ENCODE measurements at regions not wholly inside any gene's neighbourhood (a gene's known extent, or its start where the extent isn't known, plus 50 kb on each side); places are given as distances from the start of the nearest gene placed in this dataset.

- H4K20me1 ChIP-seq (ENCODE audit: insufficient read depth): no peaks in the 10 kb centered on the region
- no peak for TF ChIP-seq EZH2phosphoT487 (IDR thresholded peaks at IDR 0.05; ENCODE audit: insufficient read depth, low read depth)
- no peak for TF ChIP-seq EZH2 (IDR thresholded peaks at IDR 0.05; ENCODE audit: insufficient read depth, poor library complexity, severe bottlenecking)
- no peak overlapping the region for H2AFZ ChIP-seq
- no peak overlapping the region for H3K27ac ChIP-seq
- no peaks in the 10 kb centered on the region for H3K4me1 ChIP-seq (ENCODE audit: insufficient read depth)
- DNase-seq: no peak
- in situ Hi-C loops (cut with MboI): loop anchor here (10.0 to 25.0 kb wide), 2 partner anchors 782 to 1079 kb away; no protein-coding TSS in a partner anchor
- H3K4me2 ChIP-seq (ENCODE audit: unreplicated experiment): no peak overlapping the region
- H3K36me3 ChIP-seq (ENCODE audit: low read depth): no peaks in the 10 kb centered on the region
- no peak overlapping the region for H3K9ac ChIP-seq
- 23 to 34% methylated on average over 4 of the region's 4 CpGs for WGBS, 2 experiments (ENCODE audit: low coverage in 1 of 2, low lambda C conversion rate in 2 of 2, missing lambda C conversion rate in 2 of 2)
- no peaks in the 10 kb centered on the region for H3K79me2 ChIP-seq (ENCODE audit: insufficient read depth)
- H3K27me3 ChIP-seq (replicated peaks; ENCODE audit: insufficient read depth): peaks cover 12% of the 10 kb centered on the region; the same call in 1 of the 2 replicates
- H3K9me3 ChIP-seq (ENCODE audit: low read depth): no peaks in the 10 kb centered on the region
- no peaks in the 10 kb centered on the region for H3K9me2 ChIP-seq (ENCODE audit: insufficient read depth)
- H3K4me3 ChIP-seq: no peak overlapping the region
- no peaks in the 10 kb centered on the region for H3F3A ChIP-seq (ENCODE audit: insufficient read depth)
These were observed 146.6 kb upstream of the PDE1C start for GRCh38 chr7:32216759-32217158.

- Histone ChIP-seq H4K20me1 (ENCODE audit: insufficient read depth) (no peaks in the 10 kb centered on the region), H3K9ac (no peak overlapping the region), H3F3A (ENCODE audit: insufficient read depth) (no peaks in the 10 kb centered on the region), H3K4me1 (ENCODE audit: insufficient read depth) (no peaks in the 10 kb centered on the region), H3K27ac (no peak overlapping the region), H3K79me2 (ENCODE audit: insufficient read depth) (no peaks in the 10 kb centered on the region), H3K36me3 (ENCODE audit: low read depth) (no peaks in the 10 kb centered on the region), H3K4me2 (ENCODE audit: unreplicated experiment) (no peak overlapping the region), H2AFZ (no peak overlapping the region), H3K4me3 (no peak overlapping the region), H3K9me3 (ENCODE audit: low read depth) (no peaks in the 10 kb centered on the region), H3K9me2 (ENCODE audit: insufficient read depth) (no peaks in the 10 kb centered on the region), H3K27me3 (replicated peaks; ENCODE audit: insufficient read depth) (peaks cover 18% of the 10 kb centered on the region)
- in situ Hi-C loops (cut with MboI): loop anchor here (10.0 to 25.0 kb wide), 2 partner anchors 781 to 1078 kb away; no protein-coding TSS in a partner anchor
- 0 to 11% methylated on average over 1 of the region's 1 CpG for WGBS, 2 experiments (ENCODE audit: low coverage in 1 of 2, low lambda C conversion rate in 2 of 2, missing lambda C conversion rate in 2 of 2)
- no peak for DNase-seq
- TF ChIP-seq EZH2 (IDR thresholded peaks at IDR 0.05; ENCODE audit: insufficient read depth, poor library complexity, severe bottlenecking) (no peak), EZH2phosphoT487 (IDR thresholded peaks at IDR 0.05; ENCODE audit: insufficient read depth, low read depth) (no peak)
These were observed 145.5 kb upstream of the PDE1C start for GRCh38 chr7:32215697-32216096.

GRCh38 chr7:32214913-32215312 lies 144.7 kb upstream of the PDE1C start:
- Histone ChIP-seq H3K4me3 (no peak overlapping the region), H3K9me2 (ENCODE audit: insufficient read depth) (no peaks in the 10 kb centered on the region), H3K4me2 (ENCODE audit: unreplicated experiment) (no peak overlapping the region), H2AFZ (no peak overlapping the region), H3K9me3 (ENCODE audit: low read depth) (no peaks in the 10 kb centered on the region), H3K36me3 (ENCODE audit: low read depth) (no peaks in the 10 kb centered on the region), H3K9ac (no peak overlapping the region), H3F3A (ENCODE audit: insufficient read depth) (no peaks in the 10 kb centered on the region), H3K4me1 (ENCODE audit: insufficient read depth) (no peaks in the 10 kb centered on the region), H4K20me1 (ENCODE audit: insufficient read depth) (no peaks in the 10 kb centered on the region), H3K79me2 (ENCODE audit: insufficient read depth) (no peaks in the 10 kb centered on the region), H3K27ac (no peak overlapping the region), H3K27me3 (replicated peaks; ENCODE audit: insufficient read depth) (peaks cover 22% of the 10 kb centered on the region)
- 57 to 62% methylated on average over 4 of the region's 4 CpGs for WGBS, 2 experiments (ENCODE audit: low coverage in 1 of 2, low lambda C conversion rate in 2 of 2, missing lambda C conversion rate in 2 of 2)
- no peak for TF ChIP-seq EZH2 (IDR thresholded peaks at IDR 0.05; ENCODE audit: insufficient read depth, poor library complexity, severe bottlenecking)
- TF ChIP-seq EZH2phosphoT487 (IDR thresholded peaks at IDR 0.05; ENCODE audit: insufficient read depth, low read depth): no peak
- DNase-seq: no peak
- in situ Hi-C loops (cut with MboI): loop anchor here (5.0 to 25.0 kb wide), 3 partner anchors 262 to 1078 kb away; no protein-coding TSS in a partner anchor

- Histone ChIP-seq H3K4me3 (no peak overlapping the region), H3K79me2 (ENCODE audit: insufficient read depth) (no peaks in the 10 kb centered on the region), H3K9me3 (ENCODE audit: low read depth) (no peaks in the 10 kb centered on the region), H4K20me1 (ENCODE audit: insufficient read depth) (no peaks in the 10 kb centered on the region), H3K9me2 (ENCODE audit: insufficient read depth) (no peaks in the 10 kb centered on the region), H3K27me3 (replicated peaks; ENCODE audit: insufficient read depth) (peaks cover 45% of the 10 kb centered on the region), H3K4me1 (ENCODE audit: insufficient read depth) (no peaks in the 10 kb centered on the region), H3K36me3 (ENCODE audit: low read depth) (no peaks in the 10 kb centered on the region), H3K9ac (no peak overlapping the region), H3F3A (ENCODE audit: insufficient read depth) (no peaks in the 10 kb centered on the region), H3K4me2 (ENCODE audit: unreplicated experiment) (no peak overlapping the region), H2AFZ (no peak overlapping the region), H3K27ac (no peak overlapping the region)
- 49 to 63% methylated on average over 7 of the region's 7 CpGs for WGBS, 2 experiments (ENCODE audit: low coverage in 1 of 2, low lambda C conversion rate in 2 of 2, missing lambda C conversion rate in 2 of 2)
- TF ChIP-seq EZH2phosphoT487 (IDR thresholded peaks at IDR 0.05; ENCODE audit: insufficient read depth, low read depth) (no peak), EZH2 (IDR thresholded peaks at IDR 0.05; ENCODE audit: insufficient read depth, poor library complexity, severe bottlenecking) (no peak)
- no peak for DNase-seq
- in situ Hi-C loops (cut with MboI): loop anchor here (5.0 to 25.0 kb wide), 3 partner anchors 265 to 1075 kb away; no protein-coding TSS in a partner anchor
These were observed 142.1 kb upstream of the PDE1C start for GRCh38 chr7:32212321-32212720.
